ENCODE measurements at regions not wholly inside any gene's neighbourhood (a gene's known extent, or its start where the extent isn't known, plus 50 kb on each side); places are given as distances from the start of the nearest gene placed in this dataset.

- DNase-seq: no peak
These were observed 483.6 kb downstream of the INHBA start for GRCh38 chr7:41219276-41219675.

- no peak for DNase-seq
These were observed 485.6 kb downstream of the INHBA start for GRCh38 chr7:41217306-41217705.

- no peak for DNase-seq
These were observed 495.7 kb downstream of the INHBA start for GRCh38 chr7:41207141-41207540.

- no peak for DNase-seq
These were observed 496.6 kb downstream of the INHBA start for GRCh38 chr7:41206267-41206666.

GRCh38 chr7:41205600-41205999 is 497.3 kb downstream of the INHBA start:
- DNase-seq: no peak

GRCh38 chr7:41203542-41203941 is 499.3 kb downstream of the INHBA start:
- DNase-seq: no peak

GRCh38 chr7:41201021-41201420 is 501.9 kb downstream of the INHBA start:
- DNase-seq: no peak

GRCh38 chr7:41199136-41199535 is 503.8 kb downstream of the INHBA start:
- no peak for DNase-seq

GRCh38 chr7:41198502-41198901 is 504.4 kb downstream of the INHBA start:
- no peak for DNase-seq

- DNase-seq: no peak
These were observed 505.1 kb downstream of the INHBA start for GRCh38 chr7:41197769-41198168.

GRCh38 chr7:41193738-41194282 is 509.1 kb downstream of the INHBA start:
- no peak for DNase-seq

GRCh38 chr7:41190581-41190980 is 512.3 kb downstream of the INHBA start:
- no peak for DNase-seq

GRCh38 chr7:41189866-41190265 is 513.0 kb downstream of the INHBA start:
- DNase-seq: no peak

GRCh38 chr7:41188163-41189130 is 514.4 kb downstream of the INHBA start:
- no peak for DNase-seq

- DNase-seq: no peak
These were observed 515.6 kb downstream of the INHBA start for GRCh38 chr7:41187322-41187721.

- DNase-seq: no peak
These were observed 517.0 kb downstream of the INHBA start for GRCh38 chr7:41185851-41186250.

GRCh38 chr7:41183741-41184140 is 519.1 kb downstream of the INHBA start:
- no peak for DNase-seq

- DNase-seq: no peak
These were observed 520.1 kb downstream of the INHBA start for GRCh38 chr7:41182782-41183181.

- DNase-seq: no peak
These were observed 527.5 kb downstream of the INHBA start for GRCh38 chr7:41175435-41175834.

GRCh38 chr7:41174521-41174920 is 528.4 kb downstream of the INHBA start:
- DNase-seq: no peak

GRCh38 chr7:41170466-41170865 is 532.4 kb downstream of the INHBA start:
- no peak for DNase-seq

GRCh38 chr7:41169317-41169716 is 533.6 kb downstream of the INHBA start:
- no peak for DNase-seq

GRCh38 chr7:41167836-41168235 is 535.1 kb downstream of the INHBA start:
- DNase-seq: no peak

- no peak for DNase-seq
These were observed 538.5 kb downstream of the INHBA start for GRCh38 chr7:41164440-41164839.

GRCh38 chr7:41163991-41164390 is 538.9 kb downstream of the INHBA start:
- no peak for DNase-seq

Measured in NCI-H446 (cell line).